ENCODE measurements at regions not wholly inside any gene's neighbourhood (a gene's known extent, or its start where the extent isn't known, plus 50 kb on each side); places are given as distances from the start of the nearest gene placed in this dataset.

DNA sequence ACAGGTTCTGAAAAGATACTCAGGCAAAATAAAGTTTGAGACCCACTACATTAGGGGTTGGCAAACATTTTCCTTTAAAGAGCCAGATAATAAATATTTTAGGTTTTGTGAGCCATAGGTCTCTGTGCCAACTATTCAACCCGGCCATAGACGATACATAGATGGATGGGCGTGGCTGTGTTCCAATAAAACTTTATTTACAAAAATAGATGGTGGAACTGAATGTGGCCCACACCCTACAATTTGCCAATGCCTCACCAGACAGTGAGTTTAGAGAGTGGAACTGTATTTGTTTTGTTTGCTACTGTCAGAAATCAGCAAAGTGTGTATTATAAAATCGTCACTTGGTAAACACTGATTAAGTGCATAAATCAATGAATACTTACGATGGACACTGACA, 78.0 kb downstream of the ACKR3 start:
- no peaks in the 10 kb centered on the region for H3K9me3 ChIP-seq (replicated peaks; ENCODE audit: control insufficient read depth, insufficient read depth, low read depth, low read length)
- TF ChIP-seq FOXK1 (CRISPR knock-in tag; IDR thresholded peaks at IDR 0.05; ENCODE audit: borderline replicate concordance): no peak
- TF ChIP-seq HSF4 (CRISPR knock-in tag; IDR thresholded peaks at IDR 0.05; ENCODE audit: borderline replicate concordance): no peak
- TF ChIP-seq HDAC6 (IDR thresholded peaks at IDR 0.05; ENCODE audit: low read depth, low read length): no peak
- TF ChIP-seq TCF7L2 (IDR thresholded peaks at IDR 0.05; ENCODE audit: low read depth, low read length): no peak
- TF ChIP-seq, protein P1, sequence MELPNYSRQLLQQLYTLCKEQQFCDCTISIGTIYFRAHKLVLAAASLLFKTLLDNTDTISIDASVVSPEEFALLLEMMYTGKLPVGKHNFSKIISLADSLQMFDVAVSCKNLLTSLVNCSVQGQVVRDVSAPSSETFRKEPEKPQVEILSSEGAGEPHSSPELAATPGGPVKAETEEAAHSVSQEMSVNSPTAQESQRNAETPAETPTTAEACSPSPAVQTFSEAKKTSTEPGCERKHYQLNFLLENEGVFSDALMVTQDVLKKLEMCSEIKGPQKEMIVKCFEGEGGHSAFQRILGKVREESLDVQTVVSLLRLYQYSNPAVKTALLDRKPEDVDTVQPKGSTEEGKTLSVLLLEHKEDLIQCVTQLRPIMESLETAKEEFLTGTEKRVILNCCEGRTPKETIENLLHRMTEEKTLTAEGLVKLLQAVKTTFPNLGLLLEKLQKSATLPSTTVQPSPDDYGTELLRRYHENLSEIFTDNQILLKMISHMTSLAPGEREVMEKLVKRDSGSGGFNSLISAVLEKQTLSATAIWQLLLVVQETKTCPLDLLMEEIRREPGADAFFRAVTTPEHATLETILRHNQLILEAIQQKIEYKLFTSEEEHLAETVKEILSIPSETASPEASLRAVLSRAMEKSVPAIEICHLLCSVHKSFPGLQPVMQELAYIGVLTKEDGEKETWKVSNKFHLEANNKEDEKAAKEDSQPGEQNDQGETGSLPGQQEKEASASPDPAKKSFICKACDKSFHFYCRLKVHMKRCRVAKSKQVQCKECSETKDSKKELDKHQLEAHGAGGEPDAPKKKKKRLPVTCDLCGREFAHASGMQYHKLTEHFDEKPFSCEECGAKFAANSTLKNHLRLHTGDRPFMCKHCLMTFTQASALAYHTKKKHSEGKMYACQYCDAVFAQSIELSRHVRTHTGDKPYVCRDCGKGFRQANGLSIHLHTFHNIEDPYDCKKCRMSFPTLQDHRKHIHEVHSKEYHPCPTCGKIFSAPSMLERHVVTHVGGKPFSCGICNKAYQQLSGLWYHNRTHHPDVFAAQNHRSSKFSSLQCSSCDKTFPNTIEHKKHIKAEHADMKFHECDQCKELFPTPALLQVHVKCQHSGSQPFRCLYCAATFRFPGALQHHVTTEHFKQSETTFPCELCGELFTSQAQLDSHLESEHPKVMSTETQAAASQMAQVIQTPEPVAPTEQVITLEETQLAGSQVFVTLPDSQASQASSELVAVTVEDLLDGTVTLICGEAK (IDR thresholded peaks at IDR 0.05): peak; percentile 81
- TF ChIP-seq, protein P1 (CRISPR knock-in tag; IDR thresholded peaks at IDR 0.05): no peak
- no peak for TF ChIP-seq ILK (tag; IDR thresholded peaks at IDR 0.05; ENCODE audit: borderline replicate concordance, low read depth)
- no peaks in the 10 kb centered on the region for H4K20me1 ChIP-seq (replicated peaks; ENCODE audit: control insufficient read depth, insufficient read depth, low read length)
- WGBS (ENCODE audit: insufficient coverage, low coverage, missing lambda C conversion rate): 0% methylated on average over 5 of the region's 5 CpGs
- no peak for DNase-seq (ENCODE audit: extremely low read depth in 1 of 4, low spot score in 3 of 4)
- CTCF ChIA-PET (ENCODE audit: low intra/inter-chr PET ratio): no interaction called here
- H3K4me3 ChIP-seq: no peak overlapping the region
- H3K27me3 ChIP-seq (ENCODE audit: control insufficient read depth in 2 of 2, insufficient read depth in 2 of 2, low read length in 2 of 2): no peaks in the 10 kb centered on the region; a peak in 1 of 5 replicates
- no peak for FAIRE-seq
- no peaks in the 10 kb centered on the region for H3K4me1 ChIP-seq (replicated peaks in 1 of 2; ENCODE audit: control insufficient read depth in 2 of 2, insufficient read depth in 2 of 2, low read length in 2 of 2)
- no peak overlapping the region for H3K9ac ChIP-seq (ENCODE audit: insufficient read depth in 1 of 2, low read depth in 2 of 2, low read length in 2 of 2)
- ATAC-seq: no peak
- no peaks in the 10 kb centered on the region for H3K9me1 ChIP-seq (ENCODE audit: control insufficient read depth, insufficient read depth, low read length)
- intact Hi-C loops (cut with micrococcal nuclease) (no loop called here), in situ Hi-C loops (cut with MboI) (no loop called here)
- H3K27ac ChIP-seq (ENCODE audit: extremely low read depth, low read depth, low read length): no peak overlapping the region
- H2AFZ ChIP-seq (ENCODE audit: low read depth, low read length): no peak overlapping the region
- POLR2A ChIA-PET: no interaction called here
- H3K79me2 ChIP-seq (ENCODE audit: control insufficient read depth, insufficient read depth, low read length): no peaks in the 10 kb centered on the region
- BruUV-seq (replicated peaks): no TSS peak
- H3K4me2 ChIP-seq (ENCODE audit: insufficient read depth, low read length): no peak overlapping the region
- no peaks in the 10 kb centered on the region for H3K36me3 ChIP-seq (ENCODE audit: control insufficient read depth, insufficient read depth, low read length)

Data from K562 (cell line).